ENCODE measurements at regions not wholly inside any gene's neighbourhood (a gene's known extent, or its start where the extent isn't known, plus 50 kb on each side); places are given as distances from the start of the nearest gene placed in this dataset.
A peak's percentile ranks its signal among the peaks of the same experiment; 100 is the strongest.
"Not testable (repeated sequence)": the region's sequence is repeated elsewhere in the genome, so short reads cannot be mapped to it uniquely, and the experiment has no call there.

DNA sequence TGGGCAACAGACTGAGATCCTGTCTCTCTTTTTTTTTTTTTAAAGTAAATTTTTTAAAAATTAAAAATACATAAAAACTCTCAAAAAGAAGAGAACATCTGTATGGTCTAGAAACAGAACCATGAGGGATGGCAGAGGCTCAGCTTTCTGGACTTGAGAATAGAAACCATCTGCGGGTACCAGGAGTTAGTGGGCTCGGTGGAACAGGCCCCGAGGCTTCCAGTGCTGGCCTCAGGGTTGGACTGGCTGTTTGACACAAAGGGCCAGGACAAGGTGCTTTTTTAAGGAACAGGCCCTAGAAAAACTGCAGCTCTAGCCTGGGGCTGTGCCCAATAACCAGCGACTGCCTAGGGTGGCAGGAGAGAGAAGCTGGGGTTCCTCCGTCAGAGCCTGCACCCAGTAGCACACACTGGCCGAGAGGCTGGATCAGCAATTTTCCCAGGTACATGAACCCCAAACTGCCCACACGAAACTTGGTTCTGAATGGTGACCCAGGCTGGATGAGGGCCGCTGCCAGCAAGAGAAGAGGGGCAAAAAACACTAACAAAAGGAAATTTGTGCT is 131.0 kb upstream of the OLIG3 start:
- no peak for DNase-seq

DNA sequence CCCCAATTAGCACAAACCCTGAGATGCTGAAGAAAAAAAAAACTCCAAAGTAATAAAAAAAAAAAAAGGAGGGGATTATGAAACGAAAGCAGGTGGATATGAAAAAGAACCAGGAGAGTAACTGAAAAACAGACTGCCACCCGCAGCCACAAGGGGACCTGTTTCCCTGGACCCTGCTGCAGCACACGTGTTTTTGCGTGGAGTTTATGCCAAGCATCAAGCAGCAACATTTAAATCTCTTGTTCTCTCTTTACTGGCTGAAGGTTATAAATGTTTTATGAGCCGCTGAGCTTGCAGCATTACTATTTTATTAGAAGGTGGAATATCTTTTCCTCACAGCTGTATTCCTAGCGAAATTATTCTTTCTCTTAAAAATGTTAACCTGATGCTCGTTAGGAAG is 131.6 kb upstream of the OLIG3 start:
- DNase-seq, result no peak

DNA sequence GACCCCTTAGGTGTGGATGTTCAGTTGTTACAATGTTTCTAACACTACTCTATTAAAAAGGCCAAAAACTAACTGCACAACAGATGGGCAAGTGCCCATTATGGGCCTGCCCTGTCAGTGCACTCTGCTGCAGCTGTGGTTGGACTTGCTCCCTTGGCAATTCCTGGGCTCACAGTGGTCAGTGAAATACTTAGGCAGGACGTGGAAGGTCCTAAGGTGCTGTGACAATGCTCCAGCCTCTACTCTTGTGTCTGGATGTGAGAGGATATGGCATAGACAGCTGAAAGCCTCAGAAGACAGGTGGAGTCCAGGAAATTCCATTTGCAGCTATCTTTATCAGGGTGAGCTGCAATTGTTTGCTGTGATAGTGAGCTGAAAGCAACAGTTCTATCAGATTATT is 136.5 kb upstream of the OLIG3 start:
- no peak for DNase-seq

DNA sequence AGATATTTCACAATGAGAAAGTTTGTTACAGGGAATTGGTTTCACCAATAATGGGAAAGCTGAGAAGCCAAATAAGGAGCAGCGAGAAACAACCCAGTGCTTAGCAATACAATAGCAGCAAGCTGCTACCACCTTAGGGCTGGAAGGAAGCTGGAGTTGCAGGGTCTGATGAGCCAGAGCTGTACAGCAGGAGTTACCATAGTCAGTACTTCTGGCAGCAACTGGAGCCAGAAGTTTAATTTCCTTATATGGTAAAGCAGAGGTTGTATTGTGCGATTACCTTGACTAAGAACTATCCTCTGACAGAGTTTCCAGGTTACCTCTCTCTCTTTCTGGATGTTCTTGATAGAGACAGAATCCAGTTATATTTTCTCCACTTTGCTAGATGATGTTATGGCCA is 137.1 kb upstream of the OLIG3 start:
- DNase-seq, result no peak

DNA sequence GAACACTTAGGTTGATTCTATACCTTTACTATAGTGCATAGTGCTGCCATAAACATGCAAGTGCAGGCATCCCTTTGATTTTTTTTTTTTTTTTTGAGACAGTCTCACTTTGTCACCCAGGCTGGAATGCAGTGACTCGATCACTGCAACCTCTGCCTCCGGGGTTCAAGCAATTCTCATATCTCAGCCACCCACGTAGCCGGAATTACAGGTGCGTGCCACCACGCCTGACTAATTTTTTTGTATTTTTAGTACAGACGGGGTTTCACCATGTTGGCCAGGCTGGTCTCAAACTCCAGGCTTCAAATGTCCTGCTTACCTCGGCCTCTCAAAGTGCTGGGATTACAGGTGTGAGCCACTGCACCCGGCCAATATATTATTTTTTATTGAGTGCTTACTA is 140.0 kb upstream of the OLIG3 start:
- not testable (repeated sequence) for DNase-seq

DNA sequence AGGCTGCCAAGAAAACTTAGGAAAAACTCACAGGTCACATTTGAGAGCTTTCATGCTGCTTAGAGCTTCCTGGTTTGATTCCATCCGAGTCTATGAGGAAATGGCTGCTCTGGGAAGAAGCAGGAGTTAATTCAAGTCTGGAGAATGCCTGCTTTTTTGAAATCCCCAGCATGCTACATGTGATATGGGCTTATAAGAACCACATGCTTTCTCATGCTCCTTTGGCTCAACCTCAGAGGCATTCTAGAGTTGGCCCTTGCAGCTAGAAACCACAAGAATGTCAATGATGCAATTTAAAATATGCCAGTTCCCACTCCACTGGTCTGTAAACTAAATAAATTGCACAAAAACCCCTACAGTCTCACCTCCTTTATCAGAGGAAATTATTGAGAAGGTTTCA is 142.9 kb upstream of the OLIG3 start:
- no peak for DNase-seq

DNA sequence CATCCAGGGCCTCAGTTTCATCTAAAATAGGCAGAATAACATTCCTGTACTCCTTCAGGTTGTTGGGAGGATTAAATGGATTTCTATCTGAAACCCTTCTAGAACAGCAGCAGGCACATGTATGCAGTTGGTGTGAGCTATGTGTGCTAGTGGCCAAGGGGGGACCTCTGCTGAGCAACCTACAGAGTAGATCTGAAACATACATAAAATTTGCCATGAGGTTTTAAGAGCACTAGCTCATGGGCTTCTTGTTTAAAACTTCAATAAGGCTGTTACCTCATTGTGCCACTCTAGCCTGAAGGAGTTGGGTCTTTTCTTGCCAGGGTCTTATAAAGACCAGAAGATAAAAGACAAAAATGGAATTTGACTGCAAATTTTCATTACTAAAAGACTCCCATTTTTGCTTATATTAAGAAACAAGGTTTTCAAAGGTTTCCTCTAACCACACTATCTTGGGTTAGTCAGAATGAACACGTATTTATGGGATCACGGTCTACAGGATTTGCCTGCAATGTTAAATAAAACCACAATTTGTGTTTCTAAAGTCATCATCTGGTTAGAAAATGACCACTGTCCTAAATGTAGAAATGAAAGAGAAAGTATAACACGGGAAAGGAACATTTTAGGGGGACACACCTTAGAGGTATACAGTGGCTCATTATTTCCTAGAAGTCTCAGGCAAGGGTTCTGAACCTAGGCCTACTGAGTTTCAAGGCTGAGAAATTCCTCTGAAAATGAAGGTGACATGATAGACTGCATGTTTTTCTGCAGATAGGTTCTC is 144.9 kb upstream of the OLIG3 start:
- DNase-seq, result no peak

DNA sequence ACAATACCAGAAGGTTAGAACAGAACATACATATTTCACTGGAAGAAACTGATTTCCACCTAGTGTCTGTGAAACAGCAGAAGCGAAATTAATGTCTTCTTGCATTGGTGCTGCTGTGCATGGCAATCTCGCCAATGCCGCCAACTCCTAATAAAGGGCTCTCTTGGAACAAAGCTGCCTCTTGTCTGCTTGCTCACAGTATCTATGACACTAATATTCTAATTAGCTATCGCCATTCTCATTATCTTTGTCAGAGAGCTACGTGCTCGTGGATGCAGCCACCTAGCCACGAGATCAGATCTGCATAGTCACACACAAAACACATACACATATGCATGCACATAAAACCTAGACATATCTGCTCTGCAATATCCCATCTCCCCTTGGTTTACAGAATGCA is 145.9 kb upstream of the OLIG3 start:
- DNase-seq, result peak in 2 of 3 experiments; percentile 19 to 62

DNA sequence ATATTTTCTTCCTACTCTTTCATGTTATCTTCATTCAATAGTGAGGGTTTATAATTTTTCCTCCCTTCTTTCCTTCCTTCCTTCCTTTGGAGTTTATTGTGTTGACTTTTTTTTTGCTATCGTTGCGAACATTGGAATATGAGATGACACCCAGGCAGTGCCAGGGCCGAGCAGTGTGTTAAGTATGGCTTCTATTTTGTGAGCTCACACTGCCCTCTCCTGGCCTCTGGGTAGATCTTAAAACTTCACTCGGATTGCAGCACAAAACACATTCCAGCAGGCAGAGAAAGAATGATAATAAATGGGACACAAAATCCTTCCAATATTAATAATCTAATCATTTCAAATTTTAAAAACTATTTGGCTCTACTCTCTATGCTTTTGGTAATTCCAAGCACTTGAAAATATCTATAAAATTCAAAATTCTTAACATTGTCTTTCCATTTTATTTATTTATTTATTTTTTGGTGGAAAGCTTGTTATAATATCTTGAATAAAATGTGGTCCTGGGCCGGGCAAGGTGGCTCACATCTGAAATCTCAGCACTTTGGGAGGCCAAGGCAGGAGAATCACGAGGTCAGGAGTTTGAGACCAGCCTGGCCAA is 147.4 kb upstream of the OLIG3 start:
- DNase-seq, result peak; percentile 61 to 93 (median 75)

DNA sequence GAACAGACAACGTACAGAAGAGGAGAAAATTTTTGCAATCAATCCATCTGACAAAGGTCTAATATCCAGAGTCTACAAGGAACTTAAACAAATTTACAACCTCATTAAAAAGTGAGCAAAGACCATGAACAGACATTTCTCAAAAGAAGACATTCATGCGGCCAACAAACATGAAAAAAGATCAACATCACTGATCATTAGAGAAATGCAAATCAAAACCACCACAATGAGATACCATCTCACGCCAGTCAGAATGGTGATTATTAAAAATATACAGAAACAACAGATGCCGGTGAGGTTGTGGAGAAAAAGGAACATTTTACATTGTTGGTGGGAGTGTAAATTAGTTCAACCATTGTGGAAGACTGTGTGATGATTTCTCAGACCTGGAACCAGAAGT is 149.0 kb upstream of the OLIG3 start:
- DNase-seq, result not testable (repeated sequence)

DNA sequence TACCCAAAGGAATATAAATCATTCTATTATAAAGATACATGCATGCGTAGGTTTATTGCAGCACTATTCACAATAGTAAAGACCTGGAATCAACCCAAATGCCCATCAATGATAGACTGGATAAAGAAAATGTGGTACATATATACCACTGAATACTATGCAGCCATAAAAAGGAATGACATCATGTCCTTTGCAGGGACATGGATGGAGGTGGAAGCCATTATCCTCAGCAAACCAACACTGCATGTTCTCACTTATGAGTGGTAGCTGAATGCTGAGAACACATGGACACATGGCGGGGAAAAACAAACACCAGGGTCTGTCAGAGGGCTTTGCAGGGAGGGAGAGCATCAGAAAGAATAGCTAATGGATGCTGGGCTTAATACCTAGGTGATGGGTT is 149.4 kb upstream of the OLIG3 start:
- DNase-seq, result not testable (repeated sequence)

DNA sequence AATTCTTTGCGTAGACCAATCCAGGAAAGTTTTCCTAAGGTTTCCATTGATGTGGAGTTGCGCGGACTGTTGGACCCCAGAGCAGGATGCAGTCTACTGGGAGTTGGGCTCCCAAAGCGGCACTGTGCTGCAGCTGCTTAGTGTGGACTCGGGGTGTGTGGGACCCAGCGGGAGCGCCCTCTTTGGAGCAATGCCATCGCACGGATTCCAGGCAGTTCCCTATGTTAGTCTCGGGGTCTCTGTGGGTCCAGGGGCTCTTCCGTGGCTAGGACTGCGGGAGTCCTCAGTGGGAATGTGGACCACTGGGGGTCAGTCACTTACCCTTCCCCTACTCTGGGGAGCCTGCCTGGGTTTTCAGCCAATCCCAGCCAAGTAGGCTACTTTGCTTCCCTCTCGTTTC is 151.7 kb upstream of the OLIG3 start:
- DNase-seq, result no peak

DNA sequence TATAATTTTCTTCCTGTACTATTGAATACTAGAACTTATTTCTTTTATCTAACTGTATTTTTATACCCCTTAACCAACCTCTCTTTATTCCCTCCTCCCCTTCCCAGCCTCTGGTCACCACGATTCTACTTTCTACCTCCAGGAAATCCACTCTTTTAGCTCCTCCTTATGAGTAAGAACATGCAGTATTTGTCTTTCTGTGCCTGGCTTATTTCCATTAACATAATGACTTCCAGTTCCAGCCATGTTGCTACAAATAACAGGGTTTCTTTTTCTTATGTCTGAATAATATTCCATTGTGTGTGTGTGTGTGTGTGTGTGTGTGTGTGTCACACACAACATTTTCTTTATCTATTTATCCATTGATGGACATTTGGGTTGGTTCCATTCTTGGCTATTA is 152.3 kb upstream of the OLIG3 start:
- no peak for DNase-seq

DNA sequence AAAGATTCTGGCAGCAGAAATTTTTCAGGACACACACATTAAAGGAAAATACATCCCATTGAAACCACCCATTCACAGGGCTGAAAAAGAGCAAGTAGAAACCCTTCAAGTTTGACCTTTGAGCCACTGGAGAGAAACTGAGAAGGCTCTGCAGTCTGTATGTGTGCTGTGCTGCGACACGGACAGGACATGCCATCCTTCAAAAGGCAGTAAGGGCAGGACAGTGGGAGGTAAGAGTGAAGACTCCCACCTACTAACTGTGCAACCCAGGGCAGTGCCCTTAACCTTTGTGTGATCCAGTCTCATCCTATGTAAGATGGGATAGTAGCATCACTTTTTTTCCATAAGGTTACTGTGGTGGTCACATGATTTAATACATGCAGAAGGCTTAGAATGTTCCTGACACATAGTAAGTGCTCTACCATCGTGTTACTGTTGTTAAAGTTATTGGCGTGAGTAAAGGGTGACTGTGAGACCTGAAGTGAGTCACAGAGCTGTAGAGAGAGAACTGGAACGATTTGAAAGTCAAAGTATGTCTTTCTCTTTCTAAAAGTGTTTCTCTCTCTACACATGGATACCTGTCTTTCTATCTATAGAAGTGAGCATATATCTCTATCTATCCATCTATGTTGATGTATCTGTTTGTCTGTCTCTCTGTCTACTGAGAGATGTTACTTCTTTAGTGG is 153.7 kb upstream of the OLIG3 start:
- no peak for DNase-seq

DNA sequence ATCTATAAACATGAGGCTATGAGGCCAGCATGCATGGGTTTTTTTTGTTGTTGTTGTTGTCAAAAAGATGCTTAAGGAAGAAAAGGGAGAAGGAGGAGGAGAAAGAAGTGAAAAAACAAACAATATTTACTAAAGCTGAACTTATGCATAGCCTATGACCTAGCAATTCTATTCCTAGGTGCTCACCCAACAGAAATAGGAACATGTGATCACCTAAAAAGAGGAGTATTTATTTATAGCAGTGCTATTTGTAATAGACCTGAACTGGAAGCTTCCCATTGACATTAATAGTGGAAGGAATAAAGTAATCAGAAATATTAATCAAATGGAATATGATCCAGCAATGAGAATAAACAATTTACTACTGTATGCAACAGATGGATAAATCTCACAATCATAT is 156.5 kb upstream of the OLIG3 start:
- no peak for DNase-seq

DNA sequence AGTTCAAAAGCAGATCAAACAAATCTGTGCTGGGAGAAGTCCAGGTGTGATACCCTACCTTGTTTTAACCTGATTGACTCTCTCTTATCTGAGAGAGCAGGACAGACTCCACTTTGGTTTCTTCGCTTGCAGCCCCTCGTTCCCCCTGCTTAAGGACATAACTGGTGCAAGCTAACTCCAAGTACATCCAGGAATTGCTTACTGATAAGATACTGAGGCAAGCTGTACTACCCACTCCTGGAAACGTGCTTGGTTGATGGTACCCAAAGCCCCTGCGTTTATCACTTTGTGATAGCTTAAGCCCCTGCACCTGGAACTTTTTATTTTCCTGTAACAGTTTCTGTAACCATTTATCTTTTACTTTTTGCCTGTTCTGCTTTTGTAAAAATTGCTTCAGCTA is 157.0 kb upstream of the OLIG3 start:
- no peak for DNase-seq

DNA sequence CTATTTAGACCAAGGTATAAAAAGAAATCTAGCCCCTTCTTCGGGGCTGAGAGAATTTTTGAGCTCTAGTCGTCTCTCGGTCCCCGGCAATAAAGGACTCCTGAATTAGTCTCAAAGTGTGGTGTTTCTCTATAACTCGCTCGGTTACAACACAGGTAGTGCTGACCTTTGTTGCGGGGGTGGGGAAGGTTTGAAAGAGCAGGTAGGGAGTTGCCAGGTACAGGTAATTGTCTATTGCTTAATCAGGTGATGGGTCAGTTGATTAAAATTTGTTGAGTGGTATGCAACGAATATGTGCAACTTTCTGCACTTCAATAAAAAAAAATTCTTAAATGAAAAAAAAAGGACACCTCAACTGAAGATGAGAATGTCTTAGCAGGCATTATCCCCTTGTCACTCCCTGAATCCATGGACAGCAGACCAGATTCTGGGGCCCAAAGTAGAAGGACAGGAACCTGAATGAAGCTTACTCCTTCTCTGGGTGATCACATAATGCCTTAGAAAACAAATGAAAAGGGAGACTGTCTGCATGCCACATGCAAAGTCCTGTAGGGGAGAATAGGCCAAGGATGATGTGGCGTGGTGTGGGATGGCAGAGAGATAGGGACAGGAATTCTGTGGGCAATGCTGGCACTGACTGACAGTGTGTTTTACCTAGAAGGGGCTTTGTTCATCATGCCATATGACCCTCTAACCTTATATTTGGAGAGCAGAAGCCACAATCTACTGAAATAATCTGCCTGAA is 157.6 kb upstream of the OLIG3 start:
- no peak for DNase-seq

DNA sequence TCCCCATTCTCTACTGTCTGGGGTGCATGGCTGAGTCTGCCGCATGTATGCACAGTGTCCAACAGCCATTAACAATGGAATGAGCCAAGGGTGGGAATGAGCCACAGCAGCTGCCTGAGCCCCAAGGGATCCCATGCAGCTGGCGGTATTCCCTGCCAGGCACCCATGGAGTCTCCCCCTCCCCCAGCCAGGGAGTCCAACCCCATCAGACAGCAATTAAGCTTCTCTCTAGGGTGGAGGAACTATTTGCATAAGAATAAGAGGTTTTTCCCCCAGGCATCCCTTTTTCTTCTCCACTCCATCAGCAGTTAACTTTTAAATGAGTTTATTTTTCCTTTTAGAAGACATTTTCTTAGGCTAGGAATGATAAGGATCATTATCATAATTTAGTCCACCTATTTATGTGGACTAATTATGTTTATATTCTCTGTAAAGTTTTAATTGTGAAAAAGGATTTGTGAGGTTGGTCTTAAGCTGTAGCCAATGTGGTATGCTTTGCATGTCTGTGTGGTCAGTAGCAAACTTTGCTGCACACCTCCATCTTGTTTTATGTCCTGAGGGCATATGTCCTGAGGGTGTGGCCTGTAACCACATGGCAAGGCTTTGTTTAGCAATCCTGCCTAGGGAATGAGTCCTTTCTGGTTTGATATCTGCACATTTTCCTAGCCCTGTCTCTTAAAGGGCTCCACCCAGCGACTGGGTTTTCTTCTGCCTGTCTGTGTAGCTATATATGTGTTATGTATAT is 158.9 kb upstream of the OLIG3 start:
- DNase-seq, result peak in 2 of 3 experiments; percentile 9 to 54

DNA sequence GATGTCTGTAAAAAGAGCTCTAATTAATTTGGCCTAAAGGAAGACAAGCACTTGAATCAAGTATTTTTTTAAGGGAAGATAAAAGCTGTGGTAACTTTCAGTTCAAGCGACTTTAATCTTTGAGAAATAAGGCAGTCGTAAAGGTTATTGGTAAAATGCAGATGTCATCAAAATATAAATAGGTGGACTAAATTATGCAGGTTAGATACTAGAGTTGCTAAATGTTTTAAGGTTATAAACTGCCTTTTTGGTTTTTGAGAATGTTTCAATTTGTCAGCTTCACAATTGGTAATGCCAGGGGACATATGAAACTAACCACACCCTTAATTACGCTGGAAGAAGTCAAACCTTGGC is 159.5 kb upstream of the OLIG3 start:
- DNase-seq, result no peak

DNA sequence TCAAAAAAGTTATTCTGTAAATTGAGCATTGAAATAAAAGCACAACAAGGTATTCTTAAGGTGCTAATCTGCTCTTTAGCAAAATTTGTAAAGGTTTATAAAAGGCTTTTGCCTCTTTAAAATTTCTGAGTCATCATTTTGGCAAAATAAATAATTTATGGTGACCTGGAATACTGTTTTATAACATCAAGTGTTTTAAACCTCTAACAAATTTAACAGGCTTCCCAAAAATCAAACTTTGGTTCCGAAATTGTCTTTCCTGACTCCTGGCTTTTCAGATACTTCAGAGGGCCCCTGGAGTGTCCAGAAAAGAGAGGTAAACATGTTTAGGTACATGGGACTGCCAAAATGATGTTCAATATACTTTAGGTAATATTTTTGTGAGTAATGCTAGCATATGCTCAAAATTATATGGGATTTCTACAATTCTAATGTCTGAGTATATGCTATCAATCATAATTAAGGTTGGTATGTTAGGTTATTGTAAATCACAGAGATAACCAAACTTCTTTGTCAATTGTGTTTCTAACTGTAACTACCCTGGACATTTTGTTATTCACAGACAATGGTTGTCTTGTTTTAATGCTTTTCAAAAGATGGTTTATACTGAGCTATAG is 160.3 kb upstream of the OLIG3 start:
- DNase-seq, result no peak

DNA sequence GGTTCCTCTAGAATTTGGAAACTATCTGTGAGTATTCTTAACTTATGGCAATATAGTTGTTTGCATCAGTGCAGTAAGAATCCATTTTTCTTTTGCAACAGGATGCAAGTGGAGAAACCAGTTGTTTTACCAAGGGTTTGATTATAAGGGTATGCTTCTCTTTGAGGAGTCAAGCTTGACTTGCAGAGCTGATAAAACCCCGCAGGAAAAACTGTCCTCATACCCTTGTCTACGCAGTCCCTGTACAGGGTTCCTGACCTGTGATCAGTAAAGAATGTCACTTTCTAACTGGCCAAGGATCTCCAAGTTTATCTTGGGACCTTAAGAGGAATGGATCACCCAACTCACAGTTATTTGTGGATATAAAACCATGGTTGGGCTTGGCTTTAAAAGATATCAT is 161.1 kb upstream of the OLIG3 start:
- DNase-seq, result no peak

DNA sequence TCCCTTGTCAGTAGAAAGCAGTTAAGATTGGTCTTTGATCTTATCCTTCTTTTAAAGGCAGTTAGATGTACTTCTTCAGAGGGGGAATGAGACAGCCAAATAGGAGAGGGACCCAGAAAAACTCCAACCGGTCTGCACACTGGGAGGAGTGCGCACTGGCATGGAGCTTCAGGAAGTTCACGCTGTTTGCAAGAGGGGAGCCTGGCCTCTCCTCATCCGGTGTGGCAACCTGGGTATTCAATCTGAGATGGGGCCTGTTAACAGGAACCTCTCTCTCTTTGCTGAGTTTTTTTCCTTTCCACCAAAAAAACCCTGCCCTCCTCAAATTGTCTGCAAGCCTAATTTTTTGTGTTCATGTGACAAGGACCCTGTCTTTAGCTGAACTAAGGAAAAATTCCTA is 162.5 kb upstream of the OLIG3 start:
- DNase-seq, result no peak
